Lung (tissue), 11 donors: ENCODE measurements at regions not wholly inside any gene's neighbourhood (a gene's known extent, or its start where the extent isn't known, plus 50 kb on each side); places are given as distances from the start of the nearest gene placed in this dataset.
"Not testable (repeated sequence)": the region's sequence is repeated elsewhere in the genome, so short reads cannot be mapped to it uniquely, and the experiment has no call there.

Experiments
- ATAC-seq: fragments of 200-7000 bp; cut with Tn5 transposase; one replicate; pipeline ENCODE4 v1.9.1; 2020; ENCODE audit warnings: moderate number of reproducible peaks; ENCODE audit not compliant: insufficient read depth, low FRiP score
- DNase-seq, 3 donors: peaks; one replicate each; pipeline ENCODE4 v3.0.0-alpha.2; 2013 to 2017
- H3K27ac ChIP-seq, 2 donors: one replicate each; pipeline ENCODE4 v1.5.1; 2013; ENCODE audit warnings: mild to moderate bottlenecking in 2 of 2, moderate library complexity in 2 of 2, control low read depth in 1 of 2, inconsistent platforms in 1 of 2, low read depth in 1 of 2, low read length in 1 of 2
- H3K27me3 ChIP-seq, 3 donors: one replicate each; pipeline ENCODE4 v1.5.1; 2013; ENCODE audit warnings: low read length in 2 of 3; ENCODE audit not compliant: control insufficient read depth in 3 of 3, insufficient read depth in 3 of 3
- H3K36me3 ChIP-seq, 4 donors: one replicate each; pipeline ENCODE4 v1.5.1; 2013; ENCODE audit warnings: low read length in 4 of 4, mild to moderate bottlenecking in 1 of 4, moderate library complexity in 1 of 4; ENCODE audit not compliant: control insufficient read depth in 4 of 4, insufficient read depth in 4 of 4
- H3K4me1 ChIP-seq, 5 donors: one replicate each; pipeline ENCODE4 v1.5.1; 2013; ENCODE audit warnings: low read length in 5 of 5, mild to moderate bottlenecking in 2 of 5, moderate library complexity in 1 of 5; ENCODE audit not compliant: control insufficient read depth in 5 of 5, insufficient read depth in 5 of 5
- H3K4me3 ChIP-seq: one replicate; pipeline ENCODE4 v1.5.1; 2013; ENCODE audit warnings: mild to moderate bottlenecking, control low read depth, moderate library complexity
- H3K9ac ChIP-seq, 2 donors: one replicate each; pipeline ENCODE4 v1.5.1; 2013; ENCODE audit warnings: low read length in 2 of 2, control low read depth in 1 of 2; ENCODE audit not compliant: insufficient read depth in 1 of 2
- H3K9me3 ChIP-seq, 4 donors: one replicate each; pipeline ENCODE4 v1.5.1; 2013; ENCODE audit warnings: low read length in 3 of 4, mild to moderate bottlenecking in 1 of 4, moderate library complexity in 1 of 4; ENCODE audit not compliant: control insufficient read depth in 4 of 4, insufficient read depth in 3 of 4
- WGBS, 2 donors: extraction: QIAGEN DNeasy Blood & Tissue Kit; methylation state at CpG; one replicate each; pipeline ENCODE4 v1.1.7; 2013; 5-methylcytosine and 5-hydroxymethylcytosine counted together
- TF ChIP-seq, protein P1 (sequence below): IDR thresholded peaks from 2 replicates; pipeline ENCODE4 v1.5.1; 2012; ENCODE audit warnings: mild to moderate bottlenecking; ENCODE audit errors: control extremely low read depth, extremely low read depth
- donor health status: control.
- donor health status: control.
- donor health status: Bipolar disorder and iron deficiency.
- donor health status: healthy.
- donor health status: DM: yes; HTN: yes; CAD: no.

DNA sequence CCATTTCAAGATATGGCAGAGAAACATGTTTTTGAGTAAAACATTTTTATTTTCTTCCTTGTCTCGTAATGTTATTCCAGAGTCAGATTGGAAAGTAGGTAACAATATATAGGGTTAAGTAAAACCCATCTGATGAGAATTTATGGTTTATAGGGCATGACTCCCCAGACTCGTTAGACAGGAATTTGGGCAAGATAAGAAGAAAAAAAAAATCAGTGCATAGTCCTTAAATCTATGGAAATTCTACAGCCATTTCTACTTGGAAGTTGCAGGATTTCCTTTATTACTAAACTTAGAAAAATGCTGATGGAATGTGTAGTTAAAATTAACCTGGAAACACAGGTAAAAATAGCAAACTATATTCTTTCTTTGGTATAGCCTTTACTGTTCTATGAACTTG, 366.1 kb upstream of the MAGEB16 start:
- no peak overlapping the region for H3K27ac ChIP-seq
- TF ChIP-seq, protein P1, sequence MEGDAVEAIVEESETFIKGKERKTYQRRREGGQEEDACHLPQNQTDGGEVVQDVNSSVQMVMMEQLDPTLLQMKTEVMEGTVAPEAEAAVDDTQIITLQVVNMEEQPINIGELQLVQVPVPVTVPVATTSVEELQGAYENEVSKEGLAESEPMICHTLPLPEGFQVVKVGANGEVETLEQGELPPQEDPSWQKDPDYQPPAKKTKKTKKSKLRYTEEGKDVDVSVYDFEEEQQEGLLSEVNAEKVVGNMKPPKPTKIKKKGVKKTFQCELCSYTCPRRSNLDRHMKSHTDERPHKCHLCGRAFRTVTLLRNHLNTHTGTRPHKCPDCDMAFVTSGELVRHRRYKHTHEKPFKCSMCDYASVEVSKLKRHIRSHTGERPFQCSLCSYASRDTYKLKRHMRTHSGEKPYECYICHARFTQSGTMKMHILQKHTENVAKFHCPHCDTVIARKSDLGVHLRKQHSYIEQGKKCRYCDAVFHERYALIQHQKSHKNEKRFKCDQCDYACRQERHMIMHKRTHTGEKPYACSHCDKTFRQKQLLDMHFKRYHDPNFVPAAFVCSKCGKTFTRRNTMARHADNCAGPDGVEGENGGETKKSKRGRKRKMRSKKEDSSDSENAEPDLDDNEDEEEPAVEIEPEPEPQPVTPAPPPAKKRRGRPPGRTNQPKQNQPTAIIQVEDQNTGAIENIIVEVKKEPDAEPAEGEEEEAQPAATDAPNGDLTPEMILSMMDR: no peak
- DNase-seq (no peak), ATAC-seq (no peak)
- no peak overlapping the region for H3K9ac ChIP-seq
- no peaks in the 10 kb centered on the region for H3K36me3 ChIP-seq
- 63 to 86% methylated on average over 2 of the region's 2 CpGs for WGBS, 2 donors
- H3K9me3 ChIP-seq: no peaks in the 10 kb centered on the region
- H3K4me1 ChIP-seq: no peaks in the 10 kb centered on the region
- H3K4me3 ChIP-seq: no peak overlapping the region
- no peaks in the 10 kb centered on the region for H3K27me3 ChIP-seq

DNA sequence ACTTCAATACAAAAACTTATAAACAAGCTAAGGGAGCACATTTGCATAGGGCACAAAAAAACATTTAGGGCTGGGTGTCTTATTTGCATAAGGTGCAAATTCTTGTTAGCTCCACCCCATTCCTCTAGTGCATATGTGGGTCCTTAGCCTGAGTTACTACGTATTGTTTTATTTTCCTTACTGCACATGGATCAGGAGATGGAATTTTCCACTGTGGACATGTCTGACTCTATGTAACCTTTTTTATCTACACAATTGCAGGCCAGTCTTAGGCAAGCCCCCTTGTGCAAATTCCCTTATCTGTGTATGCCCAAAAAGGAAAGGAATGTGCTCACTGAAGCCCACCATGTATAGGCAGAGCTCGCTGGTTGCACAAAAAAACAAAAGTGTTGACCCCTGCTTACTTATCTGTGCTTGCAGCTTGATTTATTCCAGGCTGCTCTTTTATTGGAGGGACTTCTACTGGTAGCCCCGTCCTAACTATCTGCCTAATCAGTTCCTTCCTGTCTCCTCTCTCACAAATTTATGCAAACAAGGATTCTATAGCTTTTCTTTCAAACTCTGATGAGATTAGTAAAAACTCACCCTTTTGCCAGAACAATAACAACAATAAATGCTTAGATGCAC, 359.0 kb upstream of the MAGEB16 start:
- 44 to 59% methylated on average over 3 of the region's 3 CpGs for WGBS, 2 donors
- peaks cover 0 to 2% (median 0%) of the 10 kb centered on the region in 5 donors for H3K4me1 ChIP-seq
- no peak overlapping the region for H3K27ac ChIP-seq
- no peaks in the 10 kb centered on the region for H3K27me3 ChIP-seq
- ATAC-seq (no peak), DNase-seq (no peak)
- no peaks in the 10 kb centered on the region for H3K36me3 ChIP-seq
- TF ChIP-seq, protein P1: no peak
- H3K9ac ChIP-seq: no peak overlapping the region
- H3K9me3 ChIP-seq: peaks cover 0 to 4% (median 0%) of the 10 kb centered on the region in 4 donors
- no peak overlapping the region for H3K4me3 ChIP-seq

DNA sequence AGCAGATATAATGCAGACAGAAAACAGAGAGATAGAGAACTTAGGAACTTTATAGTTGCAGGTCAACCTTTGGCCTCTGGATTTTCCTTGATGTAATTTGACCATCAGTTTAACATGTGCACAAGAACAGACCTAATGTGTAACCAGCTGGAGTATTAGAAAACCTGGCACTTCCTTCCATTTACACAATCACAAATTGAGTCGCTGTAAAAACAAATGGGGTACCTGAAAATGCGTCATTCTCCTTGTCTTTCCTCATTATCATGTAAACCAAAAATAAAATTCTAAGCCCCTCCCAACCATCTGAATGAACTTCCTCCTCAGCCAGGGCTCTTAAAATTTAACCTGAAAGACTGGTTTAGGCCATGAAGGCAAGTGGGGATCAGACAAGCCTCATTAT, 358.4 kb upstream of the MAGEB16 start:
- H3K9me3 ChIP-seq: peaks cover 0 to 4% (median 0%) of the 10 kb centered on the region in 4 donors
- H3K27ac ChIP-seq: no peak overlapping the region
- peaks cover 0 to 2% (median 0%) of the 10 kb centered on the region in 5 donors for H3K4me1 ChIP-seq
- TF ChIP-seq, protein P1: no peak
- H3K36me3 ChIP-seq: no peaks in the 10 kb centered on the region
- no peak overlapping the region for H3K4me3 ChIP-seq
- H3K9ac ChIP-seq: no peak overlapping the region
- 66 to 95% methylated on average over 2 of the region's 2 CpGs for WGBS, 2 donors
- ATAC-seq (no peak), DNase-seq (no peak)
- no peaks in the 10 kb centered on the region for H3K27me3 ChIP-seq

DNA sequence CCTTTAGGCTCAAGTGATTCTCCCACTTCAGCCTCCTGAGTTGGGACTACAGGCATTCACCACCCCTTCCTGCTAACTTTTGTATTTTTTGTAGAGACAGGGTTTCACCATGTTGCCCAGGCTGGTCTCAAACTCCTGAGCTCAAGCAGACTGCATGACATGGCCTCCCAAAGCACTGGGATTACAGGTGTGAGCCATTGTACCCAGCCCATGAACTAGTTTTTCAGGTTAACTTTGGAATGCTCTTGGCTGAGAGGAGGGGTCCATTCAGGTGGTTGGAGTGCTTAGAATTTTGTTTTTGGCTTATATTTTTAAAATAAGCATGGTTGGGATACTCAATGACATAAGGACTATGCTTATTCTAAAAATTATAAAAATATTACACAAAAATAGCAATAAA, 355.7 kb upstream of the MAGEB16 start:
- no peak for ATAC-seq

DNA sequence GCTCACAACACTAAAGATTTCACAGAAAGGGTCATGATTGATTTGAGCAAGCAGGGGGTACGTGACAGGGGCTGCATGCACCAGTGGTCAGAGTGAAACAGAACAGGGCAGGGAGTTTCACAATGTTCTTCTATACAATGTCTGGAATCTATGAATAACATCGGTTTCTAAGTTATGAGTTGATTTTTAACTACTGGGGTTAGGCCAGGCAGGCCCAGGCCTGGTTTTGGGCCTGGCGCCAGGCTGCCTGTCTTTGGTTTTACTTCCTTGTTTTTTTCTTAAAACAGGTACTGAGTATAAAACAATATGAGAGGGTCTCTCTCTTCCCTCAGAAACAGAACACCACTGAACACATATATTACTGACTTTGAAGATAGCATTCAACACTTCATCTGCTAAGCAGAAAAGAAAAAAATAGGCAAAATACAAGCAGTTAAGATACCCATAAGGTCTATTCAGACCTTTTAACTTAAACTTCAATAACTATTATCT, 355.0 kb upstream of the MAGEB16 start:
- H3K9me3 ChIP-seq, H3K27me3 ChIP-seq, H3K9ac ChIP-seq, DNase-seq, H3K36me3 ChIP-seq, H3K4me3 ChIP-seq, ATAC-seq, H3K4me1 ChIP-seq, H3K27ac ChIP-seq: not testable (repeated sequence)
- 40 to 62% methylated on average over 3 of the region's 3 CpGs for WGBS, 2 donors

More for the DNA sequence above, 355.7 kb upstream of the MAGEB16 start:
- Histone ChIP-seq H3K4me3 (no peak overlapping the region), H3K9me3 (peaks cover 0 to 4% (median 0%) of the 10 kb centered on the region in 4 donors), H3K36me3 (no peaks in the 10 kb centered on the region), H3K27ac (no peak overlapping the region), H3K4me1 (peaks cover 0 to 2% (median 0%) of the 10 kb centered on the region in 5 donors), H3K9ac (no peak overlapping the region), H3K27me3 (no peaks in the 10 kb centered on the region)
- TF ChIP-seq, protein P1: no peak
- no peak for DNase-seq
